ENCODE measurements at regions not wholly inside any gene's neighbourhood (a gene's known extent, or its start where the extent isn't known, plus 50 kb on each side); places are given as distances from the start of the nearest gene placed in this dataset.

DNA sequence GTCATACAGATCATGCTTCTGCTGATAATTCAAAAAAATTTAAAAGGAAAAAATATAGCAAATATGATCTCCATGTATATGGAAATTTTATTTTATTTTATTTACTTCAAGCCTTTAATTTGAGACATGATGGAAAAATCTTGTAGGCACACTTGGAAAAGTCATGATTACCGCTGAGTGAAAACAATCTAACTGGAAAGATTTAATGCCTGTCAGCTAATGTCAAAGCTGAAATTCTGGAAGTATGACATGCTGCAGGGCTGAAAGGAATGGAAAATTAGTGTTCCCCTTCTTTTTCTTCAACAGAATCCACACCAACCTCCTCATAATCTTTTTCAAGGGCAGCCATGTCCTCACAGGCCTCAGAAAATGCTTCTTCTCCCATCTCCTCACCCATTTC, 58.2 kb downstream of the RPRM start:
- Histone ChIP-seq H3K27me3 (replicated peaks in 1 of 7) (no peaks in the 10 kb centered on the region), H3K4me1 (no peaks in the 10 kb centered on the region), H3K36me3 (no peaks in the 10 kb centered on the region), H3K9me3 (no peaks in the 10 kb centered on the region), H3K27ac (no peak overlapping the region), H3K4me3 (no peak overlapping the region)
- DNase-seq: no peak
- WGBS, 5 donors: 90 to 98% (median 93%) methylated on average over 1 of the region's 1 CpG
- intact Hi-C loops (cut with DNase I; ENCODE audit: low total_unique reads): no loop called here
- TF ChIP-seq POLR2A (IDR thresholded peaks at IDR 0.05) (no peak), POLR2AphosphoS5 (IDR thresholded peaks at IDR 0.05) (no peak)
- TF ChIP-seq, protein P1, sequence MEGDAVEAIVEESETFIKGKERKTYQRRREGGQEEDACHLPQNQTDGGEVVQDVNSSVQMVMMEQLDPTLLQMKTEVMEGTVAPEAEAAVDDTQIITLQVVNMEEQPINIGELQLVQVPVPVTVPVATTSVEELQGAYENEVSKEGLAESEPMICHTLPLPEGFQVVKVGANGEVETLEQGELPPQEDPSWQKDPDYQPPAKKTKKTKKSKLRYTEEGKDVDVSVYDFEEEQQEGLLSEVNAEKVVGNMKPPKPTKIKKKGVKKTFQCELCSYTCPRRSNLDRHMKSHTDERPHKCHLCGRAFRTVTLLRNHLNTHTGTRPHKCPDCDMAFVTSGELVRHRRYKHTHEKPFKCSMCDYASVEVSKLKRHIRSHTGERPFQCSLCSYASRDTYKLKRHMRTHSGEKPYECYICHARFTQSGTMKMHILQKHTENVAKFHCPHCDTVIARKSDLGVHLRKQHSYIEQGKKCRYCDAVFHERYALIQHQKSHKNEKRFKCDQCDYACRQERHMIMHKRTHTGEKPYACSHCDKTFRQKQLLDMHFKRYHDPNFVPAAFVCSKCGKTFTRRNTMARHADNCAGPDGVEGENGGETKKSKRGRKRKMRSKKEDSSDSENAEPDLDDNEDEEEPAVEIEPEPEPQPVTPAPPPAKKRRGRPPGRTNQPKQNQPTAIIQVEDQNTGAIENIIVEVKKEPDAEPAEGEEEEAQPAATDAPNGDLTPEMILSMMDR (IDR thresholded peaks at IDR 0.05 in 8 of 11, conservative IDR thresholded peaks at IDR 0.05 in 3 of 11): no peak

DNA sequence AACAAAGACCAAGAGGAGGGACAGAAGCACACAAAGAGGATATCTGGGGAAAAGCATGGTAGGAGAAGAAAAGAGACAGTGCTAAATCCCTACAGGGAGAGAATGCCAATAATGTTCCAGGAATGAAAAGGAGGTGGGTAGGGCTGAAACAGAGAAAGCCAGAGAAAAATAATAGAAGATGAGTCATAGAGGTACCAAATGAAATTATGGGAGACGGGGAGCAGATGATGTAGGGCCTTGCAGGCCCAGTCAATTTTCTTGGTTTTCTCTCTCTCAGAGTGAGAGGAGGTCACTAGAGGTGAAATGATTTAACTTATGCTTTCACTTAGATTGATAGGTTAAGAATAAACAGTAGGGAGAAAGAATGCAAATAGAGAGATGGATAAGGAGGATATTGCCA, 61.5 kb downstream of the RPRM start:
- DNase-seq: no peak
- H3K9me3 ChIP-seq: no peaks in the 10 kb centered on the region
- WGBS, 5 donors: 65 to 77% (median 75%) methylated on average over 1 of the region's 1 CpG
- H3K27me3 ChIP-seq (replicated peaks in 1 of 7): no peaks in the 10 kb centered on the region
- no peak overlapping the region for H3K27ac ChIP-seq
- H3K4me1 ChIP-seq: no peaks in the 10 kb centered on the region
- TF ChIP-seq POLR2A (IDR thresholded peaks at IDR 0.05) (no peak), POLR2AphosphoS5 (IDR thresholded peaks at IDR 0.05) (no peak)
- TF ChIP-seq, protein P1 (IDR thresholded peaks at IDR 0.05 in 8 of 11, conservative IDR thresholded peaks at IDR 0.05 in 3 of 11): no peak
- no peak overlapping the region for H3K4me3 ChIP-seq
- intact Hi-C loops (cut with DNase I; ENCODE audit: low total_unique reads): no loop called here
- H3K36me3 ChIP-seq: no peaks in the 10 kb centered on the region

DNA sequence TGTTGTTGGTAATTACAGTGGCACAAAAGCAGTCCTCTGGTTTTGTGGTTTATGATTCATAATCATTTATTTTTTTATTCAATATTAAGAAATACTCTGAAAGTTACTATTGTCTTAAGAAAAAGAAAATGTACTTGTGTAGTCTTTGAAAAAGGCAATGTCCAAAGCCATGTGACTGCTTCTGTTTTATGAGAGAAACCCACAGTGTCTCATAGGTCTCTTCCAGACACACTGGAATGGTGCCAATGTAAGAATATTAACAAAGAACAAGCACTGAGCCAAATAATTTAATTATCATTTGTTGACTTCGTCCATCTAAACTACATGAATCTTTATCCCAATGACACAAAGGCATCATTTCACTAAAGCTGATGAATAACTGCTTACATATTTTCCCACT, 62.5 kb downstream of the RPRM start:
- no peaks in the 10 kb centered on the region for H3K27me3 ChIP-seq (replicated peaks in 1 of 7)
- no peaks in the 10 kb centered on the region for H3K36me3 ChIP-seq
- H3K27ac ChIP-seq: no peak overlapping the region
- TF ChIP-seq POLR2A (IDR thresholded peaks at IDR 0.05): no peak
- no peak for TF ChIP-seq POLR2AphosphoS5 (IDR thresholded peaks at IDR 0.05)
- TF ChIP-seq, protein P1 (IDR thresholded peaks at IDR 0.05 in 8 of 11, conservative IDR thresholded peaks at IDR 0.05 in 3 of 11): no peak
- H3K9me3 ChIP-seq: no peaks in the 10 kb centered on the region
- H3K4me3 ChIP-seq: no peak overlapping the region
- no peaks in the 10 kb centered on the region for H3K4me1 ChIP-seq
- no peak for DNase-seq
- intact Hi-C loops (cut with DNase I; ENCODE audit: low total_unique reads): no loop called here
- WGBS, 5 donors: 59 to 69% (median 65%) methylated on average over 1 of the region's 1 CpG

DNA sequence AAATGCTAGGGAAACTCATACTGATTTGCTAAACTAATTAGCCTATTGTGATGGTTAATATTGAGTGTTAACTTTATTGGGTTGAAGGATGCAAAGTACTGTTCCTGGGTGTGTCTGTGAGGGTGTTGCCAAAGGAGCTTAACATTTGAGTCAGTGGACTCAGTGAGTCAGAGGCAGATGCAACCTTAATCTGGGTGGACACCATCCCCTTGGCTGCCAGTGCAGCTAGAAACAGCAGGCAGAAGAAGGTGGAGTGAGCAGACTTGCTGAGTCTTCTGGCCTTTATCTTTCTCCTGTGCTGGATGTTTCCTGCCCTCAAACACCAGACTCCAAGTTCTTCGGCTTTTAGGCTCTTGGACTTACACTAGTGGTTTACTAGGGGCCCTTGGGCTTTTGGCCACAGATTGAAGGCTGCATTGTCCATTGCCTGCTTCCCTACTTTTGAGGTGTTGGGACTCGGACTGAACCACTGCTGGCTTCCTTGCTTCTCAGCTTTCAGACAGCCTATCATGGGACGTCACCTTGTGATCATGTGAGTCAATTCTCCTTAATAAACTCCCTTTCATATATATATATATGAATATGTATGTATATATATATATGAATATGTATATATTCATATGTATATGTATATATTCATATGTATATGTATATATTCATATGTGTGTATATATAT, 69.7 kb downstream of the RPRM start:
- WGBS, 5 donors: 55 to 83% (median 71%) methylated on average over 3 of the region's 3 CpGs
- no peak overlapping the region for H3K4me3 ChIP-seq
- no peaks in the 10 kb centered on the region for H3K9me3 ChIP-seq
- no peaks in the 10 kb centered on the region for H3K27me3 ChIP-seq (replicated peaks in 1 of 7)
- no peaks in the 10 kb centered on the region for H3K36me3 ChIP-seq
- H3K4me1 ChIP-seq: no peaks in the 10 kb centered on the region
- intact Hi-C loops (cut with DNase I; ENCODE audit: low total_unique reads): no loop called here
- no peak overlapping the region for H3K27ac ChIP-seq
- TF ChIP-seq POLR2A (IDR thresholded peaks at IDR 0.05) (no peak), POLR2AphosphoS5 (IDR thresholded peaks at IDR 0.05) (no peak)
- TF ChIP-seq, protein P1 (IDR thresholded peaks at IDR 0.05 in 8 of 11, conservative IDR thresholded peaks at IDR 0.05 in 3 of 11): no peak
- no peak for DNase-seq

Measured in spleen (tissue), 11 donors.